ENCODE measurements at regions not wholly inside any gene's neighbourhood (a gene's known extent, or its start where the extent isn't known, plus 50 kb on each side); places are given as distances from the start of the nearest gene placed in this dataset.

- no peak for TF ChIP-seq CTCF (IDR thresholded peaks at IDR 0.05)
- no peak for TF ChIP-seq POLR2A (IDR thresholded peaks at IDR 0.05)
- TF ChIP-seq POLR2AphosphoS5 (IDR thresholded peaks at IDR 0.05), result no peak
Observed at GRCh38 chr18:64234321-64234720, 85.4 kb upstream of the LINC00305 start.
